DOHH2 (cell line): ENCODE measurements at regions not wholly inside any gene's neighbourhood (a gene's known extent, or its start where the extent isn't known, plus 50 kb on each side); places are given as distances from the start of the nearest gene placed in this dataset.
"Not testable (repeated sequence)": the region's sequence is repeated elsewhere in the genome, so short reads cannot be mapped to it uniquely, and the experiment has no call there.

Experiments
- H3F3A ChIP-seq: fragments of 200-600 bp; sonication (generic), shearing (Covaris generic); 2 replicates; pipeline ENCODE4 v1.6.0; 2016; ENCODE audit warnings: antibody characterized with exemption, mild to moderate bottlenecking; ENCODE audit not compliant: control insufficient read depth, insufficient read depth
- H3K27ac ChIP-seq: fragments of 200-600 bp; sonication (generic); 2 replicates; pipeline ENCODE4 v1.5.1; 2014; ENCODE audit warnings: low read depth, mild to moderate bottlenecking, low read length, moderate library complexity
- H3K27me3 ChIP-seq: fragments of 200-600 bp; sonication (generic); 2 replicates; pipeline ENCODE4 v1.6.1; 2014; ENCODE audit warnings: mild to moderate bottlenecking, low read length, mixed read lengths; ENCODE audit not compliant: control insufficient read depth
- H3K36me3 ChIP-seq: fragments of 200-600 bp; sonication (generic); 2 replicates; pipeline ENCODE4 v1.6.1; 2014; ENCODE audit warnings: mild to moderate bottlenecking, low read length, moderate library complexity, mixed read lengths; ENCODE audit not compliant: control insufficient read depth
- H3K4me1 ChIP-seq: fragments of 200-600 bp; sonication (generic); 2 replicates; pipeline ENCODE4 v1.6.1; 2014; ENCODE audit warnings: mild to moderate bottlenecking, low read length, mixed read lengths; ENCODE audit not compliant: control insufficient read depth
- H3K4me2 ChIP-seq: fragments of 200-600 bp; sonication (generic); 2 replicates; pipeline ENCODE4 v1.6.0; 2014; ENCODE audit warnings: mild to moderate bottlenecking, low read length, moderate library complexity
- H3K4me3 ChIP-seq: fragments of 200-600 bp; sonication (generic); 2 replicates; pipeline ENCODE4 v1.5.1; 2014; ENCODE audit warnings: mild to moderate bottlenecking, low read length, mixed read lengths
- H3K79me2 ChIP-seq: fragments of 200-600 bp; sonication (generic); 2 replicates; pipeline ENCODE4 v1.6.1; 2014; ENCODE audit warnings: mild to moderate bottlenecking, low read length, mixed read lengths; ENCODE audit not compliant: control insufficient read depth
- H3K9me2 ChIP-seq: fragments of 200-600 bp; sonication (generic); replicated peaks from 2 replicates; pipeline ENCODE4 v1.6.1; 2014; ENCODE audit warnings: mild to moderate bottlenecking, low read length, mixed read lengths; ENCODE audit not compliant: control insufficient read depth
- H3K9me3 ChIP-seq: fragments of 200-600 bp; sonication (generic); 2 replicates; pipeline ENCODE4 v1.6.1; 2014; ENCODE audit warnings: antibody characterized with exemption, low read length, mixed read lengths; ENCODE audit not compliant: control insufficient read depth, insufficient read depth
- H4K20me1 ChIP-seq: fragments of 200-600 bp; sonication (generic); 2 replicates; pipeline ENCODE4 v1.6.0; 2014; ENCODE audit warnings: low read depth, mild to moderate bottlenecking, antibody characterized with exemption, low read length, moderate library complexity; ENCODE audit not compliant: control insufficient read depth, insufficient read depth
- CTCF ChIP-seq: fragments of 200-600 bp; sonication (generic); IDR thresholded peaks from one replicate; pipeline ENCODE4 v1.5.1; 2014; ENCODE audit warnings: antibody characterized with exemption, mild to moderate bottlenecking, low read depth, low read length; ENCODE audit not compliant: poor library complexity, severe bottlenecking
- EZH2phosphoT487 ChIP-seq: fragments of 200-600 bp; sonication (generic); IDR thresholded peaks from 2 replicates; pipeline ENCODE4 v1.6.1; 2017; ENCODE audit warnings: borderline replicate concordance, mild to moderate bottlenecking, antibody characterized with exemption, low read length, moderate library complexity, mixed read lengths

- Histone ChIP-seq H3F3A (no peaks in the 10 kb centered on the region), H3K4me3 (no peak overlapping the region), H3K27ac (no peak overlapping the region), H3K36me3 (no peaks in the 10 kb centered on the region), H3K4me1 (no peaks in the 10 kb centered on the region), H3K4me2 (no peak overlapping the region), H3K9me2 (no peaks in the 10 kb centered on the region), H3K9me3 (no peaks in the 10 kb centered on the region), H3K27me3 (0 out of 2 replicates have a peak, but pooled peaks cover 3% of the 10 kb centered on the region), H4K20me1 (no peaks in the 10 kb centered on the region), H3K79me2 (no peaks in the 10 kb centered on the region)
- TF ChIP-seq CTCF (no peak), EZH2phosphoT487 (no peak)
Measured at GRCh38 chr7:25600262-25600920, 372.1 kb upstream of the NPVF start.

- not testable (repeated sequence) for H3K4me2 ChIP-seq
Measured at GRCh38 chr7:25602730-25603426, 374.6 kb upstream of the NPVF start.

GRCh38 chr7:25603427-25603740 lies 375.1 kb upstream of the NPVF start:
- not testable (repeated sequence) for H3K36me3 ChIP-seq, H3K4me1 ChIP-seq, H4K20me1 ChIP-seq, H3K9me2 ChIP-seq, H3K4me2 ChIP-seq, H3K79me2 ChIP-seq, H3K27me3 ChIP-seq, H3K9me3 ChIP-seq, H3F3A ChIP-seq, H3K27ac ChIP-seq, H3K4me3 ChIP-seq

More at GRCh38 chr7:25602730-25603426, 374.6 kb upstream of the NPVF start:
- H4K20me1 ChIP-seq, H3K4me3 ChIP-seq, H3K4me1 ChIP-seq, H3K27me3 ChIP-seq, H3K27ac ChIP-seq, H3K9me2 ChIP-seq, H3F3A ChIP-seq, H3K79me2 ChIP-seq, H3K36me3 ChIP-seq, H3K9me3 ChIP-seq: not testable (repeated sequence)

- H3K4me1 ChIP-seq: no peaks in the 10 kb centered on the region
- H4K20me1 ChIP-seq: no peaks in the 10 kb centered on the region
- H3K9me2 ChIP-seq: no peaks in the 10 kb centered on the region
- peaks cover 12% of the 10 kb centered on the region for H3K9me3 ChIP-seq
- H3F3A ChIP-seq: no peaks in the 10 kb centered on the region
- H3K4me2 ChIP-seq: no peak overlapping the region
- no peak overlapping the region for H3K4me3 ChIP-seq
- no peaks in the 10 kb centered on the region for H3K36me3 ChIP-seq
- TF ChIP-seq CTCF (no peak), EZH2phosphoT487 (no peak)
- H3K27me3 ChIP-seq: peaks cover 9% of the 10 kb centered on the region
- no peaks in the 10 kb centered on the region for H3K79me2 ChIP-seq
- H3K27ac ChIP-seq: no peak overlapping the region
Measured at GRCh38 chr7:25611196-25611595, 382.9 kb upstream of the NPVF start.
